HUES6 (cell line): ENCODE measurements at regions not wholly inside any gene's neighbourhood (a gene's known extent, or its start where the extent isn't known, plus 50 kb on each side); places are given as distances from the start of the nearest gene placed in this dataset.
"Not testable (repeated sequence)": the region's sequence is repeated elsewhere in the genome, so short reads cannot be mapped to it uniquely, and the experiment has no call there.

Experiments used
- H3K27ac ChIP-seq: 2 replicates; pipeline ENCODE4 v1.7.0; 2013; ENCODE audit warnings: low read depth, mild to moderate bottlenecking, low read length, inconsistent platforms
- H3K27me3 ChIP-seq: 2 replicates; pipeline ENCODE4 v1.6.1; 2013; ENCODE audit warnings: low read length; ENCODE audit not compliant: control insufficient read depth, insufficient read depth
- H3K36me3 ChIP-seq: 2 replicates; pipeline ENCODE4 v1.6.1; 2013; ENCODE audit warnings: low read length; ENCODE audit not compliant: control insufficient read depth, insufficient read depth
- H3K4me1 ChIP-seq: 2 replicates; pipeline ENCODE4 v1.6.1; 2013; ENCODE audit warnings: low read length; ENCODE audit not compliant: control insufficient read depth, insufficient read depth
- H3K4me3 ChIP-seq: 2 replicates; pipeline ENCODE4 v1.5.1; 2013; ENCODE audit warnings: low read depth, low read length
- H3K9ac ChIP-seq: one replicate; pipeline ENCODE4 v1.6.1; 2013; ENCODE audit warnings: mild to moderate bottlenecking, low read length
- H3K9me3 ChIP-seq: 2 replicates; pipeline ENCODE4 v1.6.1; 2013; ENCODE audit warnings: low read depth, low read length; ENCODE audit not compliant: control insufficient read depth, insufficient read depth

DNA sequence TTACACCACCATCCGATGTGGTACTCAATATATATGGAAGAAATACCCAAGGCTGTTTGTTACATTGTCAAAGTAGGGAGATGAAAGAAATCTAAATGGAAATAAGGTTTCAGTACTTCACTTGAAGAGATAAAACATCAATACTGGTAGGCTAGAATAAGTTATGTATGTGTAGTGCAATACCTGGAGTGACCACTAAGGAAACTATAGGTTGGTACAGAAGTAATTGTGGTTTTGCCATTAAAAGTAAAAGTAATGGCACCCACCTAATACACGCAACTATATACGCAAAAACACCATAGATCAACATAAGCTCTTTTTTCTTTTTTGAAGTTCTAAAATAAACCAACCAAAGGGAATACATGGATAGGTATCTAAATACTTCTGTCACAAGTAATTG, 143.2 kb upstream of the KYNU start:
- no peaks in the 10 kb centered on the region for H3K27me3 ChIP-seq
- no peaks in the 10 kb centered on the region for H3K36me3 ChIP-seq
- no peaks in the 10 kb centered on the region for H3K9me3 ChIP-seq
- no peak overlapping the region for H3K4me3 ChIP-seq
- no peaks in the 10 kb centered on the region for H3K4me1 ChIP-seq
- H3K9ac ChIP-seq: no peak overlapping the region
- no peak overlapping the region for H3K27ac ChIP-seq

DNA sequence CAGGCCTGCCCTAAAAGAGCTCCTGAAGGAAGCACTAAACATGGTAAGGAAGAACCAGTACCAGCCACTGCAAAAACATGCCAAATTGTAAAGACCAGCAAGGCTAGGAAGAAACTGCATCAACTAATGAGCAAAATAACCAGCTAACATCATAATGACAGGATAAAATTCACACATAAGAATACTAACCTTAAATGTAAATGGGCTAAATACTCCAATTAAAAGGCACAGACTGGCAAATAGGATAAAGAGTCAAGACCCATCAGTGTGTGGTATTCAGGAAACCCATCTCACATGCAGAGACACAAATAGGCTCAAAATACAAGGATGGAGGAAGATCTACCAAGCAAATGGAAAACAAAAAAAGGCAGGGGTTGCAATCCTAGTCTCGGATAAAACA, 147.7 kb upstream of the KYNU start:
- not testable (repeated sequence) for H3K4me3 ChIP-seq, H3K9ac ChIP-seq, H3K27ac ChIP-seq, H3K36me3 ChIP-seq, H3K4me1 ChIP-seq, H3K27me3 ChIP-seq
- H3K9me3 ChIP-seq: peaks cover 13% of the 10 kb centered on the region; the same call in 1 of the 2 replicates

DNA sequence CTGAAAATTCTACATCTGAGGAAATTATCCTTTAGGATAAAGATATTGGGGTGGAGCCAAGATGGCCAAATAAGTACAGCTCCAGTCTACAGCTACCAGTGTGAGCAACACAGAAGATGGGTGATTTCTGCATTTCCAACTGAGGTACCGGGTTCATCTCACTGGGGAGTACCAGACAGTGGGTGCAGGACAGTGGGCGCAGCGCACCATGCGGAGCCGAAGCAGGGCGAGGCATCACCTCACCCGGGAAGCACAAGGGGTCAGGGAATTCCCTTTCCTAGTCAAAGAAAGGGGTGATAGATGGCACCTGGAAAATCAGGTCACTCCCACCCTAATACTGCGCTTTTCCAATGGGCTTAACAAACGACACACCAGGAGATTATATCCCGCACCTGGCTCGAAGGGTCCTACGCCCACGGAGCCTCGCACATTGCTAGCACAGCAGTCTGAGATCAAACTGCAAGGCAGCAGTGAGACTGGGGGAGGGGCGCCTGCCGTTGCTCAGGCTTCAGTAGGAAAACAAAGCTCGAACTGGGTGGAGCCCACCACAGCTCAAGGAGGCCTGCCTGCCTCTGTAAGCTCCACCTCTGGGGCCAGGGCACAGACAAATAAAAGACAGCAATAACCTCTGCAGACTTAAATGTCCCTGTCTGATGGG, 149.5 kb upstream of the KYNU start:
- H3K4me1 ChIP-seq, H3K4me3 ChIP-seq, H3K27ac ChIP-seq, H3K36me3 ChIP-seq, H3K27me3 ChIP-seq, H3K9ac ChIP-seq: not testable (repeated sequence)
- peaks cover 13% of the 10 kb centered on the region; the same call in 1 of the 2 replicates for H3K9me3 ChIP-seq

DNA sequence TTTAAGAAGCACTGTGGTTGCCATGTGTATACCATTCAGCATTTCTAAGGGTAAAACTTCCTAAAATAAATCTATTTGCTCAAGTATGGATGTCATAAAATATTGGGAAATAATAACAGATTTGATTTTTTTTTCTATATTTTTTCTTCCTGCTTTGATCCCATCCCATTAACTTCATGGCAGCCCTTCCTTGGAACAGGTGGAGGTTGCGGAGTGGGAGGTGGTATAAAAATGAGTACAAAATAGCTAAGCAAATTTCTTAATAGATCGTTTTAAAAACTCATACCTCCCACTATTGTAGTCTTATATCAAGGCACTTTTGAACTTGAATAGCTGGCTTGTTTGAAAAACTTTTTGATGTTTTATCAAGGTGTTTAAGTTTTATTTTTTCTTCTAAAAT, 152.1 kb upstream of the KYNU start:
- H3K9me3 ChIP-seq: peaks cover 13% of the 10 kb centered on the region; the same call in 1 of the 2 replicates
- H3K4me1 ChIP-seq: peaks cover 12% of the 10 kb centered on the region
- H3K9ac ChIP-seq: no peak overlapping the region
- no peaks in the 10 kb centered on the region for H3K36me3 ChIP-seq
- no peak overlapping the region for H3K4me3 ChIP-seq
- H3K27me3 ChIP-seq: no peaks in the 10 kb centered on the region
- H3K27ac ChIP-seq: no peak overlapping the region

DNA sequence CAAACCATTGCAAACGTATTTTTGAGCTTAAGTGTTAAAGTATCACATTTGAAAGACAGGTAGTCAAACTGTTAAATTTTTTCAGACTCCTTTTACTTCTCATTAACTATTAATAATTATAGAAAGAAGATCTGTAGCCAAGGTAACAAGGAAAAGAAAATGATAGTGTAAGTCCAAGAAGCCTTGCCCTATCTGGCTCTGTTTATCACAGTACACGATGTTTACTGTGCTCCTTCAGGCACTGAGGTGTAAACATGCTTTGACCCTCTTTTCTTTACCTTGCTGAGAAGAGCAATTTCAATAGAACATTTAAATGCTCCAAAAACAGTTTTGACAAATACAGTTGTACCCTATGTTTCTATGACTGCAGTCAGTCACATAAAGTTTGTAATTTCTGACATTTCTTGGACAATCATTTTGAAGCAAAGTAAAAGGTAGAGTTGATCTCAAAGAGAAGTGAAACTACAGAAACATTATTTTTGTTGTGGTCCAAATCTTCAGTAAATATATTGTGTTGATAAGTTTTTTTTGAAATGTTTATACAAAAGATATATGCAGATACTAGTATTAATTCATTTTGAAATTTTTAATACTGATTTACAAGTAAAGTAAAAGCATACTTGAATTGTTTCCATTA, 152.6 kb upstream of the KYNU start:
- no peak overlapping the region for H3K27ac ChIP-seq
- no peaks in the 10 kb centered on the region for H3K36me3 ChIP-seq
- H3K27me3 ChIP-seq: no peaks in the 10 kb centered on the region
- no peak overlapping the region for H3K4me3 ChIP-seq
- no peak overlapping the region for H3K9ac ChIP-seq
- peaks cover 13% of the 10 kb centered on the region; the same call in 1 of the 2 replicates for H3K9me3 ChIP-seq
- H3K4me1 ChIP-seq: peaks cover 12% of the 10 kb centered on the region

DNA sequence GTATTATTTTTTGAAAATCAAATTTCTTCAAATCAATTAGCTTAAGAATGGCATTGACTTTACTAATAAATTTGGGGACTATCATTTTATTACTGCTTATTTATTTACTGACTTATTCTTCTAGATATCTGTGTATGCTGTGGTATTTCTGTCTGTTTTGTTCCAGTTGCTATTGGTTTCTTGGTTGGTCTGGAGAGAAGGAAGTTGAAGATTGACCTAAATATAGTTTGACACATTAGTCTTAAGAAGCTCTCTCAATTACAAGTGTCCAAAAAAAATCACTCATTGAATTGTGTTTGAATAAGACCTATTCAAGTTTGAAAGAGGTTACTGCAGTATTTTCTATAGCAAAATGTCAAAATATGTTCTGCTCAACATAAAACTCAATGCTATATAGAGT, 153.3 kb upstream of the KYNU start:
- no peak overlapping the region for H3K4me3 ChIP-seq

DNA sequence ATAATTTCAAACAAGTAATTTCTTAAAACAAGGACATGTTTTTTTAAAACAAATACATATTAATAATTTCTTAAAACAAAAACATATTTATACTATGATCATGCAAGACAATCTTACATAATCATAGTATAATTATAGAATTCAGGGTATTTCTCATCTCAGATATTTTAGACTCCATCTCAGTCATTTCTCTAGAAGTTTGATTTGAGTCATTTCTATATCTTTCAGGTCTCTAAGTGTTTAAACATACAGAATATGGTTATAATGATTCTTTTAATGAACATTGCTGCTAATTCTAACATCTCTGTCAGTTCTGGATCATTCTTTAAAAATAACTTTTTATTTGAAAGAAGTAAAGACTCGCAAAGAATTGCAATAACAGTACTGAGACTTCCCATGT, 154.2 kb upstream of the KYNU start:
- H3K9ac ChIP-seq: no peak overlapping the region
- peaks cover 11% of the 10 kb centered on the region; the same call in 1 of the 2 replicates for H3K9me3 ChIP-seq
- no peaks in the 10 kb centered on the region for H3K36me3 ChIP-seq
- peaks cover 12% of the 10 kb centered on the region for H3K4me1 ChIP-seq
- H3K27me3 ChIP-seq: no peaks in the 10 kb centered on the region
- no peak overlapping the region for H3K4me3 ChIP-seq
- no peak overlapping the region for H3K27ac ChIP-seq

More for the DNA sequence above, 153.3 kb upstream of the KYNU start:
- Histone ChIP-seq H3K9ac (no peak overlapping the region), H3K36me3 (no peaks in the 10 kb centered on the region), H3K4me1 (peaks cover 12% of the 10 kb centered on the region), H3K27me3 (no peaks in the 10 kb centered on the region), H3K9me3 (peaks cover 13% of the 10 kb centered on the region; the same call in 1 of the 2 replicates), H3K27ac (no peak overlapping the region)

DNA sequence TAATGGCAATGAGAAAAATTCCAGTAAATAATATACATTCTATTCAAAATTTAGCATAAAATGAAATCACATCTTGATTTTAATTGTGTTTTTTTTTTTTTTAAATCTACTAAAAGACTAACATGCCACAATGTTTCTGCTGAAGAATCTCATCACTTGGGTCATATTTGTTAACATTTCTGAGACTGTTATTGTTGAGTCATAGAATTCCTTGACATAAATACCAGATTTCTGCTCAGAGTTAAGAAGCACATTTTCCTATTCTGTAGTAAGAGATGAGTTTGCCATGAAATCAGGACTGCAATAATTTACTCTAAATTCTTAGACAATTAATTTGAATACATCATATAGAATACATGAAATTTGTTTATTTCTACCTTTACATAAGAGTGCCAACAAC, 154.9 kb upstream of the KYNU start:
- H3K4me3 ChIP-seq: no peak overlapping the region
- peaks cover 15% of the 10 kb centered on the region for H3K4me1 ChIP-seq
- 0 out of 2 replicates have a peak, but pooled peaks cover 4% of the 10 kb centered on the region for H3K9me3 ChIP-seq
- no peaks in the 10 kb centered on the region for H3K36me3 ChIP-seq
- H3K27me3 ChIP-seq: no peaks in the 10 kb centered on the region
- no peak overlapping the region for H3K27ac ChIP-seq
- no peak overlapping the region for H3K9ac ChIP-seq

DNA sequence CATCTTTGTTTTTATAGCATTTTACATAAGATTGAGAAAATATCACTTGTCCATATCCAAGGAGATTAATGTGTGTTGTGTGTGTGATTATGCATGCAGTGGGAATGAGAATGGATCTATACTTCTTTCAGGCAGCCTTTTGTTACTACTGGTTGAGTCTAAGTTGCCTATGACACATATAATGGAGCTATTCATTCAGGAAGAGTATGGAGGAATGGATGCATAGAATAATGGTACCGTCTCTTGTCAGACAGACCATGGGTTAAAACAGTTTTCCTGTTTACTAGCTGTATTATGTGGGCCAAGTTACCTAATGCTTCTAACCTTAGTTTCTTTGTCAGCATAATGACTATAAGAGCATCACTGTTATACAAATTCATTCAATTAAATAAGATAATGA, 155.4 kb upstream of the KYNU start:
- H3K27ac ChIP-seq: no peak overlapping the region
- peaks cover 20% of the 10 kb centered on the region for H3K4me1 ChIP-seq
- no peaks in the 10 kb centered on the region for H3K27me3 ChIP-seq
- no peak overlapping the region for H3K9ac ChIP-seq
- H3K9me3 ChIP-seq: no peaks in the 10 kb centered on the region
- H3K36me3 ChIP-seq: no peaks in the 10 kb centered on the region
- H3K4me3 ChIP-seq: no peak overlapping the region

DNA sequence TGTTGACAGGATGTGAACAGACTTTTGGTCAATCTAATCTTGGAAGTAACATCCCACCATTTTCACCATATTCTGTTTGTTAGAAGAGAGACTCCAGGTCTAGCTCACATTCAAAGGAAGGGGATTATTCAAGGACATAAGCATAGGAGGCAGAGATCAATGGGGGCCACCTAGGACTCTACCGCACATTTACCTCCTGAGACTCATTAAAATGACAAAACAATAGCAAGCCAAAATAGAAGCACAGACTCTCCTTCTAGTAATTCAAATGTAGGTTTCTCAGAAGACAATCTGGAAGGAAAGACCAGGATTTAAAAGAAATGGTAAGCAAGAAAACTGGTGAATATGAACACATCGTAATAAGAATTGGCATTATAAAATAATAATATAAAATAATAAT, 156.4 kb upstream of the KYNU start:
- Histone ChIP-seq H3K27ac (no peak overlapping the region), H3K4me1 (peaks cover 28% of the 10 kb centered on the region), H3K27me3 (no peaks in the 10 kb centered on the region), H3K4me3 (no peak overlapping the region), H3K9ac (no peak overlapping the region), H3K36me3 (no peaks in the 10 kb centered on the region), H3K9me3 (no peaks in the 10 kb centered on the region)

DNA sequence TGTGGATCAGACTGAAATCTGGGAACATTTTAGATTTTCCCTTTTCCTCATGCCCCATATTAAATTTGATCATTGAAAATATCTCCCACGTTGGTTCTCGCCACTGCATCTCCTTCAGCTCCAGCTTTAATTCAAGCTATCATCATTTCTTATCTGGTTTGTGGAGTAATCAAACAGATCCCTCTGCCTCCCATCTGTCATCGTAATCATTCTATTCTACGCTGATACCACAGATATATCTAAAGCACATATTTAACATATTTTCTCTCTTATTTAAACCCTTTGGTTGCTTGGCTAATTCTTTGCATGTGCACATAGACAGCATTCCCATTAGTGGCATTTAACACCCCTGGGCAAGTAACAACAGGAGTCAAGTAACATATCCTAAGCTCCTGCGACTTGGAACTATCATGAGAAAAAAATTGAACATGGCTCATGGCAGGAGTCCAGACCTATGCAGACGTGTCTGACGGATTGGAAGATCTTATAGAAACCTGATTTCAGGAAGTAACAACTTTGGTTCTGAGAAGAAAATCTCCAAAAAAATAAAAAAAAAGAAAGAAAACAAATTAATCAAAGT, 158.8 kb upstream of the KYNU start:
- no peak overlapping the region for H3K9ac ChIP-seq
- no peak overlapping the region for H3K4me3 ChIP-seq
- H3K27me3 ChIP-seq: no peaks in the 10 kb centered on the region
- no peak overlapping the region for H3K27ac ChIP-seq
- no peaks in the 10 kb centered on the region for H3K9me3 ChIP-seq
- H3K4me1 ChIP-seq: peaks cover 28% of the 10 kb centered on the region
- no peaks in the 10 kb centered on the region for H3K36me3 ChIP-seq
